ENCODE measurements at regions not wholly inside any gene's neighbourhood (a gene's known extent, or its start where the extent isn't known, plus 50 kb on each side); places are given as distances from the start of the nearest gene placed in this dataset.

GRCh38 chr1:60575326-60575977 is 501.9 kb upstream of the C1orf87 start:
- DNase-seq, result no peak

DNA sequence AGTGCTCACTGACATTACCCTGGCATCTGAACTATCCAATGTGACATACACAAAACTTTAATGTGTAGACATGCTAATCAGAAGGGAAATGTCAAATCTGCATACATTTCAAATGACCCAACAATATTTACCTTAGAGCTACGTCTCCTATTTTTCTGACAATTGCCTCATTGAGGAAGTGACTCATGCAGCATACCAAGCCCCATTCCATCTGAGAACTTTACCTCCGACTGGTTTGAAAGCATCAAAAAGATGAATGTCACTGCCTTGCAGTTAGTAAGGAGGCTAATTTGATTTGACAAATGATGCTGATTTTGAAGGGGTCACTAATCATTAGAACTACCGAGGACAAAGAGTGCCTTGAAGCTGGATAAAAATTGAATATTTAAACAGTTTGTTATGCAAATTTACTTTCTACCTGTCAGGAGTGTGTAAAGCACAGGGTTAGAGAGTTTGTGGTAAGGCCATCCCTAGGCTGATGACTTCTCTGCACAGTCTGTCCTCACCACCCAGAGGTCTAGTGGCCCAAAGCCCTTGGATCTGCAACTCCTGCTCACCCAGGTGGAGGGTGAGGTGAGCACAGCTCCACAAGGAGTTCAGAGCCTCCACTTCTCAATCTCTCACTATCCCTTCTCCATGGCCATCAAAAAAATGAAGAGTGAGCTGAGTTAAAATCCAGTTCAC is 500.3 kb upstream of the C1orf87 start:
- no peak for DNase-seq

- no peak for DNase-seq
Measured at GRCh38 chr1:60573121-60573520, 499.6 kb upstream of the C1orf87 start.

DNA sequence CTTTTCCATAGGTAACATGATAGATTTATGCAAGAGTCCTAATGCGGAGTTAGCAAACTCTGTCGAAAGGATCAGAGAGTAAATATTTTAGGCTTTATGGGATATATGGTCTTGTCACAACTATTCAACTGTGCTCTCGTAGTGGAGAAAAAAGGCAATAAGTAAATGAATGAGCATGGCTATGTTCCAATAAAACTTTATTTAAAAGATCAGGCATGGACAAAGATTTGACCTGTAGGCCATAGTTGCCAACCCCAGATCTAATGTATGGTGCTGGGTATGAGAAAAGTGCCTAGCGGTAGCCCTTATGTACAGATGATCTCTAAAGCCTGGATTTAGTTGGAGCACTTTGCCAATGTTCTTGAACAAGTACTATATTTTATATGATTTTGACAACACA is 498.8 kb upstream of the C1orf87 start:
- no peak for DNase-seq

DNA sequence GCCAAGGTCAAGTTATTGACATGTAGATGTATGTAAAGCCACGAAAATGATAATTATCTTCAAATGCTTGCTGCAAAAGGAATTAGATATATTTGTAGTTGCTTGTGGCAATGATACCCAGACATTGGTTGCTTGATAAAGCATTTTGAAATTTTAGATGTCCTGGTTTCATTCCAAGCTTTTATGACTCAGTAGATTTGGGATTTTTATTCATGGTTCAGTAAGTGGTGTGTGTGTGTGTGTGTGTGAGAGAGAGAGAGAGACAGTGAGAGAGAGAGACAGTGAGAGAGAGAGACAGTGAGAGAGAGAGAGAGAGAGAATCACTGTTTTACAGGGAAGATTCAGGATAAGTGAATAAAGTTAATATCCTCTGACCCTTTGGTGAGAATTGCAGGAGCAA is 498.2 kb upstream of the C1orf87 start:
- DNase-seq, result no peak

DNA sequence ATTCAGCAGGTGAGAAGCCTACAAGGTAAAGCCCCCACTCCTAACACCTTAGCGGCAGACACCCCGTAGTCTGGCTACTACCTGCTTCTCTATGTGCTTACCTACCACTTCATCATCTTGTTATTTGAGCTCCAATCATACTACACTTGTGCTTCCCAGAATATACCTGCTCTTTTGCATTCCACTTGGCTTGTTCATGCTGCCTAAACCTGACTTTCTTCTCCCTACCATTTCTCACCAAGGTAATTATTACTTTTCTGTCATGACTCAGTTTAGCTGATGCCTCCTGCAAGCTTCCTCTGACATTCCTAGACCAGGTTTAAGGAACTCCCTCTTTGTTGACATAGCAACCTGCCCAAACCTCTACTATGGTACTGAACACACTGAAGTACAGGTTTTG is 495.6 kb upstream of the C1orf87 start:
- no peak for DNase-seq

- DNase-seq, result no peak
Measured at GRCh38 chr1:60567256-60567655, 493.7 kb upstream of the C1orf87 start.

DNA sequence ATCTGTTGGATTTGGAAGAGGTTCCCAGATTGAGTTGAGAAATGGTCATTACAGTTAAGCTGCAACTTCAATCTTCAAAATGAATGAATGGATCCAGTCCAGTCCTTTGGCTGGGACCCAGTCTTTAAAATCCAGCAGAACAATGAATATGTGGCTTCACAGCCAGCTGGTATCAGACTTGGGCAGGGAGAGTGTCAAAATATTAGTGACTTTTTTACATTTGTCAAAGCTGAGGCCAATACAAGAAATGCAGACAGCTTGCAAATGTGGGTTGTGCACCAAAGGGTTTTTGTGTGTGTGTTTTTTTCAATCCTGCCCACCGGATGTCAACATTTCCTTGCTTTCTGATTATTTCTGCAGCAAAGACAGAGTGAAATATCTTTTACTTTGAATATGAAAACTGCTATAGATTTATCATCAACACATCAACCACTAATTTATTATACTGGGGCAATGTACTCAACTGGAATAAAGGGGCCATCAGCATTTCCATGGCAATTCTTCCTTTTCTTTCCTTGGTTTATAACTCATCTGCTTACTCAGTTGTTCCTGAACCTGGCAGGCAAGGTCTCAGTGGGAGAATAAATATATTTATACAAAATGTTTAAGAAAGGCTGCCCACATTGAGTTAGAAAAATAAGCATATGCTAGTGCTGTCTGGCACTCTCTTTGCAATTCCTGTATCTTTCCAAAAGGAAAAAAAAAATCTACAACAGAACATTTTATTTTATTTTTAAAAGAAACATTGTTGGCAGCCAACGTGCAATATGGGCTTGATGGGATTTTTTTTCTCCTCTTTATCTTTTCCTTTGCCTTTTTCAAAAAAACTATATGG is 491.6 kb upstream of the C1orf87 start:
- DNase-seq, result no peak

GRCh38 chr1:60563777-60564535 is 490.4 kb upstream of the C1orf87 start:
- DNase-seq, result no peak

- DNase-seq, result no peak
Measured at GRCh38 chr1:60562740-60563139, 489.2 kb upstream of the C1orf87 start.

GRCh38 chr1:60560701-60561100 is 487.1 kb upstream of the C1orf87 start:
- no peak for DNase-seq

GRCh38 chr1:60558236-60558635 is 484.7 kb upstream of the C1orf87 start:
- no peak for DNase-seq

DNA sequence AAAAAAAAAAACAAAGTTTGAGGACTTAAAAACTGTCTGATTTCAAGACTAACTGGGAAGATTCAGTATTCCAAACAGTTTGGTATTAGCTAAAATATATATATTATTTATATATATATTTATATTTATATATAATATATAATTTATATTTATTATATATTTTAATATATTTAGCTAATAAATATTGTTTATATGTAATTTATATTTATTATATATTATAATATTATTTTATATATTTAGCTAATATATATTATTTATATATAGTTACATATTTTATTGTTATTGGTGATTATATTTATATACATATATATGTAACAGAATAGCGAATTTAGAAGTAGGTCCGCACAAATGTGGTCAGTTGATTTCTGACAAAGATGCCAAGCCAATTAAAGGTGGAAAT is 480.2 kb upstream of the C1orf87 start:
- DNase-seq, result no peak

DNA sequence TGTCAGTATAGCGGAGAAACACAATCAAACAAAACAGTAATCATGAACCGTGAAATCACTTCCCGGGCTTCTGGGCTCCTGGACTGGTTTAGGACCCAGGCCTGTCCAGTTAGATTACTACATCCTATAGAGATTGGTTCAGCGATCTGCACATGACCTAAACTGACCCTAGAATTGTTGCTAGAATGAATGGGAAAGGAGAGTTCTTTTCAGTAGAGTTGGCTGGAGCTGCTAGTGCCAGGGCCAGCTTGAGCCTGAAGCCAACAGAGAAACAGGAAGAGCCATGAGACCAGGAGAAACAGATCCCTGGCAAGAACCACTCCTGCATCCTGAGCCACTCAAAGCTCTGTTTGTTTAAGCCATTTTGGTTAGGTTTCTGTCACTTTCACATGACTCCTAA is 474.3 kb upstream of the C1orf87 start:
- no peak for DNase-seq

DNA sequence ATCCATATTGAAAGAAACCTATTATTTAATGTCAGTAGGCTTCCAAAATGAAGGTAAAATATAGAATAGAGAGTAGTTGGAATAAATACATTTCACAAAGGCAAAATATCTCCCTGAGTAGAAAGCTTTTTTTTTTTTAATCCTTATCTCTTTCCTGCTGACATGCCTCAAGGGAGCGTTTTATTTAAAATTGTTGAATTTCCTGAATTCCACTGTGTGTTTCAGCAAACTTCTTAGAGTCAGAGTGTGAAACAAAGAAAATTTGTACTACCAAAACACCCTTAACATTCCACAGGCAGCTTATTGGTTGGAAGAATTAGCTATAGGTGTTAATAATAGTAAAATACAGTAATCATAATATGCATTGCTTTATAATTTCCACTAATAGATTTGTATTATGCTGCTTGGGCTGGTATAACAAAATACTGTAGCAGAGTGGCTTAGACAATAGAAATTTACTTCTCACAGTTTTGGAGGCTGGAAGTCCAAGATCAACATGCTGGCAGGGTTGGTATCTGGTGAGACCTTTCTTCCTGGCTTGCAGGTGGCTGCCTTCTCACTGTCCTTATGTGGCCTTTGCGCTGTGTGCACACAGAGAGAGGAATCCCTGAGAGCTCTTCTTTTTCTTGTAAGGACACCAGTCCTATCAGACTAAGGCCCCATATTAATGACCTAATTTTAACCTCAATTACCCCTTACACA is 468.4 kb upstream of the C1orf87 start:
- DNase-seq, result no peak

DNA sequence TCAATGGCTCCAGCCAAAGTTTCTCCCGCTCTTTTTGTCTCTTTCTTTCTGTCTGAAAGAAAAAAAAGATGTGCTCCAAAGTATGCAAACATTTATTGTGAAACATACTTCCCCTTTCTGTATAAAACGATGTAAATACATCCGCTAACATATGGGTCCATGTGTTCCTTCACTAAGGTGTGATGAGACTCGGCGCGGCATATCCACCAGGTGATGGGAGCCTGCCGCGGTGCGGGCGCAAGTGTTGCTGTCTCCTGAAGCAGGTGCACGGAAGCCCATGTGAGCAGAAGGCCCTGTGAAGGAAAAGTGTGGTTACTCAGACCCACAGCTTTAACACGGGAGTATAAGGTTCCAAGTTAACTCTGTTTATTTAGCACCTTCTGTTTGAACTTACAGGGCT is 466.6 kb upstream of the C1orf87 start:
- DNase-seq, result no peak

DNA sequence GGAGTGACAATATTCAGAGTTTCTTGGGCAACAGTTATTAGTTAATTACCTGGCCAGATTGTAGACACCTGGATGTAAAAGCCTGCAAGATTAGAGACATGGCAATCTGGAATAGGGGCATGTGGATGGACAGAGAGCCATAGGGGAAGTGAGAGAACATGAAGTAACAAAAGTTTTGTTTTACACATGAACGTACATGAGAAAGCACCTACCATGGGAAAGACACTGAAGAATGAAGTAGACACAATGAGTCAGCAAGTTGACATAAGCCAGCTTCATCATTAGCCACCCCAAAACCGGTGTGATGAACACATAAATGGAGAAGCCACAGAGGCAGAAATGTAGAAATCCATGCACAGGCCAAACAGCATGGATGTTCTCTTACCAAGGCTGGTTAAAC is 462.1 kb upstream of the C1orf87 start:
- DNase-seq, result no peak

GRCh38 chr1:60527567-60527966 is 454.0 kb upstream of the C1orf87 start:
- no peak for DNase-seq

GRCh38 chr1:60516996-60517395 is 443.4 kb upstream of the C1orf87 start:
- DNase-seq, result no peak

GRCh38 chr1:60510162-60510561 is 436.6 kb upstream of the C1orf87 start:
- no peak for DNase-seq

- no peak for DNase-seq
Measured at GRCh38 chr1:60504206-60504840, 430.8 kb upstream of the C1orf87 start.

- no peak for DNase-seq
Measured at GRCh38 chr1:60503266-60503925, 429.8 kb upstream of the C1orf87 start.
